Heart left ventricle (tissue), 13 donors: ENCODE measurements at regions not wholly inside any gene's neighbourhood (a gene's known extent, or its start where the extent isn't known, plus 50 kb on each side); places are given as distances from the start of the nearest gene placed in this dataset.

Source experiments
- CTCF ChIP-seq, 12 donors: fragments of 200-600 bp; sonication (generic) in 4 of 12; IDR thresholded peaks; one replicate each; pipeline versions ENCODE4 v1.5.0 to v1.8.0; 2018 to 2022; ENCODE audit warnings: antibody characterized with exemption in 12 of 12, mild to moderate bottlenecking in 5 of 12
- POLR2A ChIP-seq, 2 donors: fragments of 450-650 bp; IDR thresholded peaks; one replicate each; pipeline ENCODE4 v1.6.1; 2017; ENCODE audit warnings: antibody characterized with exemption in 2 of 2, mild to moderate bottlenecking in 2 of 2, moderate library complexity in 2 of 2
- donor health status: ischemic (EF 13 %, LVEDD 7.1; RV severe dilation, severe dysfunction).
- donor health status: DM: no; HTN: yes; CAD: no.
- donor health status: DM: no; HTN: no; CAD: no.
- donor health status: ischemic (EF 25% LVEDD 6.9; RV normal size, moderate dysfunction).
- donor health status: ischemic (EF 25% LVEDD 5.7; RV mildly dilated, moderate dysfunction).
- donor health status: ischemic (EF 35%, LVEDD 5.7; RV mildly dilated, moderate dysfunction).
- donor health status: nonischemic (EF 11% LVEDD 7.7; RV severe dilation, severe dysfunction).
- donor health status: DM: yes; HTN: yes; CAD: no.
- donor health status: PGD.
- donor health status: ischemic (EF 29% LVEDD 5.4; RV normal size, mild dysfunction).
- donor health status: nonischemic (EF 23%, LVEDD 6.1; RV moderate dilation, normal function).

GRCh38 chr1:55864251-55864650 lies 649.1 kb upstream of the USP24 start:
- no peak for TF ChIP-seq POLR2A (IDR thresholded peaks at IDR 0.05)
- TF ChIP-seq CTCF (IDR thresholded peaks at IDR 0.05) = no peak
